ENCODE measurements at regions not wholly inside any gene's neighbourhood (a gene's known extent, or its start where the extent isn't known, plus 50 kb on each side); places are given as distances from the start of the nearest gene placed in this dataset.

DNA sequence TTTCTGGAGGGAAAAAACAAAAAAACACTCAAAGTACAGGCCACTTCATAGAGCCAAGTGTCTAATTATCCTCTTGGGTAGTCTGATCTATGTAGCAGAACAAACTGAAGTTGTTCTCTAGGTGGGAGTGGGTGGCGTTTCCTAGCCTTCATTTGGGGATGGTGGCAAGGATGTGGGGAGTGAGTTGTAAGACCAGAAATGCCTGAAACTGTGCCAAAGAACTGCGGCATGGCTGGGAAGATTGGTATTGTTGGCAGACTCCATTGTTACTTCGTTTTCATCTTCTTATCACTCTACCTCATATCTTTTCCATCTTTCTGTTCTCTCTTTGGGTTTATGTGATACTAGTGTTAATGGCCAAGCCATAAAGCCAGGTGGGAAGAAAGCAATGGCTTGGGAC is 177.3 kb upstream of the DDHD1 start:
- TF ChIP-seq, protein P1, sequence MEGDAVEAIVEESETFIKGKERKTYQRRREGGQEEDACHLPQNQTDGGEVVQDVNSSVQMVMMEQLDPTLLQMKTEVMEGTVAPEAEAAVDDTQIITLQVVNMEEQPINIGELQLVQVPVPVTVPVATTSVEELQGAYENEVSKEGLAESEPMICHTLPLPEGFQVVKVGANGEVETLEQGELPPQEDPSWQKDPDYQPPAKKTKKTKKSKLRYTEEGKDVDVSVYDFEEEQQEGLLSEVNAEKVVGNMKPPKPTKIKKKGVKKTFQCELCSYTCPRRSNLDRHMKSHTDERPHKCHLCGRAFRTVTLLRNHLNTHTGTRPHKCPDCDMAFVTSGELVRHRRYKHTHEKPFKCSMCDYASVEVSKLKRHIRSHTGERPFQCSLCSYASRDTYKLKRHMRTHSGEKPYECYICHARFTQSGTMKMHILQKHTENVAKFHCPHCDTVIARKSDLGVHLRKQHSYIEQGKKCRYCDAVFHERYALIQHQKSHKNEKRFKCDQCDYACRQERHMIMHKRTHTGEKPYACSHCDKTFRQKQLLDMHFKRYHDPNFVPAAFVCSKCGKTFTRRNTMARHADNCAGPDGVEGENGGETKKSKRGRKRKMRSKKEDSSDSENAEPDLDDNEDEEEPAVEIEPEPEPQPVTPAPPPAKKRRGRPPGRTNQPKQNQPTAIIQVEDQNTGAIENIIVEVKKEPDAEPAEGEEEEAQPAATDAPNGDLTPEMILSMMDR (conservative IDR thresholded peaks at IDR 0.05 in 1 of 2, IDR thresholded peaks at IDR 0.05 in 1 of 2; ENCODE audit: extremely low read depth in 1 of 2, insufficient read depth in 1 of 2, low read depth in 1 of 2, low read length in 2 of 2): no peak
- no peak for TF ChIP-seq EZH2 (IDR thresholded peaks at IDR 0.05; ENCODE audit: borderline replicate concordance, low read length)
